ENCODE measurements at regions not wholly inside any gene's neighbourhood (a gene's known extent, or its start where the extent isn't known, plus 50 kb on each side); places are given as distances from the start of the nearest gene placed in this dataset.

- TF ChIP-seq POLR2A (IDR thresholded peaks at IDR 0.05; ENCODE audit: low read depth, low read length) (no peak), TAF1 (IDR thresholded peaks at IDR 0.05; ENCODE audit: borderline replicate concordance, low read depth, low read length) (no peak)
Measured at GRCh38 chr3:23747841-23748240, 57.9 kb upstream of the UBE2E1 start.

Data from GM12892 (cell line).